ENCODE measurements at regions not wholly inside any gene's neighbourhood (a gene's known extent, or its start where the extent isn't known, plus 50 kb on each side); places are given as distances from the start of the nearest gene placed in this dataset.

DNA sequence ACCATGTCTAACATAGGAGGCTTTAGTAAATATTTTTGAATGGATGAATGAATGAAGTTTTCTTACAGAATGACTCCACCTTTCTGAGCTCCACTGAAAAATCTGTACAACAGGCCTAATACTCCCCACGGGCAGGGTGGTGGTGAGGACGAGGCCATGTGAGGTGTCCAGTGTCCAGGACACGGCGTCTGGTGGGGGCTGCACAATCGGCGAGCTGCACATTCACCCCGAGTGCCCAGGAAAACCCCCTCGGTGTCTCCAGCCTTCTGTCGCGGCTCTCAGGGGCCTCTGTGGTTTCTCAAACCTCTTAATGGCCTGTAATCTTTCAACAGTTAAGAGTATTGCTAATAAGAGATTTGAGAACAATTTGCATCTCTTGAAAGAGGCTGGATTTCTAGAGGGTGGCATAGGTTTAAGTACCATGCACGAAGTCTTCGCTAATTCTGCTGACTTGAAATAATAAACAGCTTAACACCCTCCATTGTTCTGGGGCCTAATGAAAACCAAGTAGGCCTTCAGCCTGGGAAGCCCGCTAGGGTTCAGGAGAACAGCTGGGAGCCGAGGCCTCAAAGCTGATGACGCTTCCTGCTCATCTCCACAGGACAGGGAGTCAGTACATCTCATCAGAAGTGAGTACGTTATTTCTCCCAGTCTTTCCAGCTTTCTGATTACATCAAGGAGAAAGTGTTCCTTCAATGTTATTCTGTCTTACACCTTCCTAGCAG is 304.6 kb upstream of the FOXF1 start:
- TF ChIP-seq, protein P1, sequence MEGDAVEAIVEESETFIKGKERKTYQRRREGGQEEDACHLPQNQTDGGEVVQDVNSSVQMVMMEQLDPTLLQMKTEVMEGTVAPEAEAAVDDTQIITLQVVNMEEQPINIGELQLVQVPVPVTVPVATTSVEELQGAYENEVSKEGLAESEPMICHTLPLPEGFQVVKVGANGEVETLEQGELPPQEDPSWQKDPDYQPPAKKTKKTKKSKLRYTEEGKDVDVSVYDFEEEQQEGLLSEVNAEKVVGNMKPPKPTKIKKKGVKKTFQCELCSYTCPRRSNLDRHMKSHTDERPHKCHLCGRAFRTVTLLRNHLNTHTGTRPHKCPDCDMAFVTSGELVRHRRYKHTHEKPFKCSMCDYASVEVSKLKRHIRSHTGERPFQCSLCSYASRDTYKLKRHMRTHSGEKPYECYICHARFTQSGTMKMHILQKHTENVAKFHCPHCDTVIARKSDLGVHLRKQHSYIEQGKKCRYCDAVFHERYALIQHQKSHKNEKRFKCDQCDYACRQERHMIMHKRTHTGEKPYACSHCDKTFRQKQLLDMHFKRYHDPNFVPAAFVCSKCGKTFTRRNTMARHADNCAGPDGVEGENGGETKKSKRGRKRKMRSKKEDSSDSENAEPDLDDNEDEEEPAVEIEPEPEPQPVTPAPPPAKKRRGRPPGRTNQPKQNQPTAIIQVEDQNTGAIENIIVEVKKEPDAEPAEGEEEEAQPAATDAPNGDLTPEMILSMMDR (IDR thresholded peaks at IDR 0.05; ENCODE audit: low read depth, low read length, poor library complexity, severe bottlenecking), result no peak
- TF ChIP-seq EZH2phosphoT487 (IDR thresholded peaks at IDR 0.05; ENCODE audit: borderline replicate concordance, low read length), result no peak

Data from DOHH2 (cell line).